CD4-positive, alpha-beta T cell treated with Interleukin-6 for 4 hours (primary cell): ENCODE measurements at regions not wholly inside any gene's neighbourhood (a gene's known extent, or its start where the extent isn't known, plus 50 kb on each side); places are given as distances from the start of the nearest gene placed in this dataset.

Experiments
- DNase-seq: peaks from one replicate; pipeline ENCODE4 v3.0.0-alpha.2; 2020; ENCODE audit warnings: mixed read lengths

GRCh38 chr21:15242906-15243305 lies 178.1 kb upstream of the NRIP1 start:
- no peak for DNase-seq

- DNase-seq: no peak
These were observed 178.6 kb upstream of the NRIP1 start for GRCh38 chr21:15243406-15243805.

- DNase-seq: no peak
These were observed 182.8 kb upstream of the NRIP1 start for GRCh38 chr21:15247613-15248012.

GRCh38 chr21:15249285-15249993 lies 184.6 kb upstream of the NRIP1 start:
- no peak for DNase-seq

- no peak for DNase-seq
These were observed 185.6 kb upstream of the NRIP1 start for GRCh38 chr21:15250384-15250783.

- no peak for DNase-seq
These were observed 187.6 kb upstream of the NRIP1 start for GRCh38 chr21:15252431-15252830.

GRCh38 chr21:15254111-15254510 lies 189.3 kb upstream of the NRIP1 start:
- DNase-seq: no peak

- no peak for DNase-seq
These were observed 190.5 kb upstream of the NRIP1 start for GRCh38 chr21:15255261-15255660.

GRCh38 chr21:15255763-15256162 lies 191.0 kb upstream of the NRIP1 start:
- DNase-seq: no peak

- no peak for DNase-seq
These were observed 192.2 kb upstream of the NRIP1 start for GRCh38 chr21:15256996-15257395.

GRCh38 chr21:15257646-15258045 lies 192.8 kb upstream of the NRIP1 start:
- DNase-seq: no peak

- no peak for DNase-seq
These were observed 195.0 kb upstream of the NRIP1 start for GRCh38 chr21:15259824-15260223.

- DNase-seq: no peak
These were observed 195.8 kb upstream of the NRIP1 start for GRCh38 chr21:15260604-15261003.

GRCh38 chr21:15264084-15264665 lies 199.4 kb upstream of the NRIP1 start:
- DNase-seq: no peak

GRCh38 chr21:15272171-15272570 lies 207.4 kb upstream of the NRIP1 start:
- DNase-seq: no peak

- no peak for DNase-seq
These were observed 207.8 kb upstream of the NRIP1 start for GRCh38 chr21:15272591-15272990.

GRCh38 chr21:15273244-15273643 lies 208.4 kb upstream of the NRIP1 start:
- DNase-seq: no peak

- no peak for DNase-seq
These were observed 210.1 kb upstream of the NRIP1 start for GRCh38 chr21:15274701-15275485.

GRCh38 chr21:15275615-15276235 lies 210.9 kb upstream of the NRIP1 start:
- no peak for DNase-seq

GRCh38 chr21:15276243-15276642 lies 211.4 kb upstream of the NRIP1 start:
- no peak for DNase-seq

GRCh38 chr21:15277466-15277865 lies 212.7 kb upstream of the NRIP1 start:
- no peak for DNase-seq

GRCh38 chr21:15278279-15278678 lies 213.5 kb upstream of the NRIP1 start:
- no peak for DNase-seq

GRCh38 chr21:15278851-15279250 lies 214.1 kb upstream of the NRIP1 start:
- no peak for DNase-seq

GRCh38 chr21:15279482-15279881 lies 214.7 kb upstream of the NRIP1 start:
- DNase-seq: no peak
